Cardiac fibroblast (primary cell): ENCODE measurements at regions not wholly inside any gene's neighbourhood (a gene's known extent, or its start where the extent isn't known, plus 50 kb on each side); places are given as distances from the start of the nearest gene placed in this dataset.

Experiments used
- DNase-seq, 2 donors: peaks; one replicate each; pipeline versions ENCODE4 v3.0.0 to v3.0.0-alpha.2; 2010; ENCODE audit warnings: low read depth in 2 of 2
- H3K4me3 ChIP-seq, 2 donors: replicated peaks in 1 of 2; 1 replicate in 1 of 2; 2 replicates in 1 of 2; pipeline ENCODE4 v1.5.1; 2011; ENCODE audit warnings: low read depth in 2 of 2, low read length in 2 of 2, mild to moderate bottlenecking in 2 of 2, moderate library complexity in 1 of 2
- CTCF ChIP-seq: IDR thresholded peaks from one replicate; pipeline ENCODE4 v1.5.1; 2011; ENCODE audit warnings: low read depth, mild to moderate bottlenecking, low read length, inconsistent platforms

GRCh38 chr1:188261849-188262248, 1433.1 kb downstream of the PLA2G4A start:
- H3K4me3 ChIP-seq, result no peak overlapping the region
- no peak for DNase-seq
- no peak for TF ChIP-seq CTCF

- DNase-seq, result no peak
- TF ChIP-seq CTCF, result no peak
- no peak overlapping the region for H3K4me3 ChIP-seq
Observed at GRCh38 chr1:188269956-188270355, 1441.2 kb downstream of the PLA2G4A start.

- DNase-seq, result no peak
- no peak overlapping the region for H3K4me3 ChIP-seq
- no peak for TF ChIP-seq CTCF
Observed at GRCh38 chr1:188270497-188270896, 1441.7 kb downstream of the PLA2G4A start.

- H3K4me3 ChIP-seq, result no peak overlapping the region
- no peak for TF ChIP-seq CTCF
- DNase-seq, result no peak
Observed at GRCh38 chr1:188277771-188278170, 1449.0 kb downstream of the PLA2G4A start.

GRCh38 chr1:188281921-188282320, 1453.2 kb downstream of the PLA2G4A start:
- no peak for TF ChIP-seq CTCF
- no peak overlapping the region for H3K4me3 ChIP-seq
- DNase-seq, result peak in 1 of 2 donors; percentile 0

- no peak for TF ChIP-seq CTCF
- no peak overlapping the region for H3K4me3 ChIP-seq
- DNase-seq, result no peak
Observed at GRCh38 chr1:188295157-188295556, 1466.4 kb downstream of the PLA2G4A start.

GRCh38 chr1:188302746-188303145, 1474.0 kb downstream of the PLA2G4A start:
- TF ChIP-seq CTCF, result no peak
- DNase-seq, result no peak
- no peak overlapping the region for H3K4me3 ChIP-seq
